GM23248 (cell line): ENCODE measurements at regions not wholly inside any gene's neighbourhood (a gene's known extent, or its start where the extent isn't known, plus 50 kb on each side); places are given as distances from the start of the nearest gene placed in this dataset.

Source experiments
- EZH2 ChIP-seq: fragments of 200-600 bp; sonication (generic); IDR thresholded peaks from 2 replicates; pipeline ENCODE4 v1.6.1; 2018; ENCODE audit warnings: antibody characterized with exemption, mild to moderate bottlenecking; ENCODE audit not compliant: insufficient read depth, poor library complexity, severe bottlenecking
- EZH2phosphoT487 ChIP-seq: fragments of 200-600 bp; sonication (generic); IDR thresholded peaks from 2 replicates; pipeline ENCODE4 v1.6.1; 2018; ENCODE audit warnings: antibody characterized with exemption, moderate library complexity, mild to moderate bottlenecking, low read depth; ENCODE audit not compliant: insufficient read depth

GRCh38 chr12:29024117-29024516 lies 125.0 kb upstream of the FAR2 start:
- no peak for TF ChIP-seq EZH2
- no peak for TF ChIP-seq EZH2phosphoT487
